Immature natural killer cell (primary cell): ENCODE measurements at regions not wholly inside any gene's neighbourhood (a gene's known extent, or its start where the extent isn't known, plus 50 kb on each side); places are given as distances from the start of the nearest gene placed in this dataset.
"Not testable (repeated sequence)": the region's sequence is repeated elsewhere in the genome, so short reads cannot be mapped to it uniquely, and the experiment has no call there.

Experiments used
- DNase-seq, 3 donors: peaks; one replicate each; pipeline ENCODE4 v3.0.0; 2022; ENCODE audit warnings: mixed read lengths in 1 of 3
- H3K27ac Mint-ChIP-seq, 6 donors: one replicate each; pipeline ENCODE4 v1.8.0; 2020; ENCODE audit warnings: mixed read lengths in 6 of 6, mild to moderate bottlenecking in 5 of 6, inconsistent platforms in 4 of 6, moderate library complexity in 3 of 6
- H3K27me3 Mint-ChIP-seq, 3 donors: one replicate each; pipeline ENCODE4 v1.8.0; 2020 to 2021; ENCODE audit warnings: low read depth in 3 of 3, mild to moderate bottlenecking in 3 of 3, mixed read lengths in 3 of 3, moderate library complexity in 3 of 3, inconsistent platforms in 1 of 3
- H3K36me3 Mint-ChIP-seq, 3 donors: one replicate each; pipeline ENCODE4 v1.8.0; 2020; ENCODE audit warnings: mixed read lengths in 3 of 3, inconsistent platforms in 2 of 3, mild to moderate bottlenecking in 2 of 3
- H3K4me1 Mint-ChIP-seq, 2 donors: one replicate each; pipeline ENCODE4 v1.8.0; 2020; ENCODE audit warnings: inconsistent platforms in 2 of 2, mild to moderate bottlenecking in 2 of 2, mixed read lengths in 2 of 2, moderate library complexity in 1 of 2
- H3K4me3 Mint-ChIP-seq, 5 donors: one replicate each; pipeline ENCODE4 v1.8.0; 2020; ENCODE audit warnings: mild to moderate bottlenecking in 5 of 5, mixed read lengths in 5 of 5, inconsistent platforms in 3 of 5, moderate library complexity in 3 of 5
- H3K9me3 Mint-ChIP-seq, 6 donors: one replicate each; pipeline ENCODE4 v1.8.0; 2020; ENCODE audit warnings: mild to moderate bottlenecking in 6 of 6, mixed read lengths in 6 of 6, inconsistent platforms in 4 of 6, moderate library complexity in 3 of 6

GRCh38 chr15:66629817-66630576, 64.2 kb upstream of the LCTL start:
- H3K4me3 Mint-ChIP-seq: no peak overlapping the region
- peaks cover 0 to 4% (median 3%) of the 10 kb centered on the region in 3 donors for H3K27me3 Mint-ChIP-seq
- H3K27ac Mint-ChIP-seq: no peak overlapping the region
- H3K4me1 Mint-ChIP-seq: no peaks in the 10 kb centered on the region
- DNase-seq: no peak
- no peaks in the 10 kb centered on the region for H3K36me3 Mint-ChIP-seq
- no peaks in the 10 kb centered on the region for H3K9me3 Mint-ChIP-seq

GRCh38 chr15:66630801-66631351, 65.1 kb upstream of the LCTL start:
- H3K4me1 Mint-ChIP-seq: no peaks in the 10 kb centered on the region
- H3K4me3 Mint-ChIP-seq: no peak overlapping the region
- DNase-seq: no peak
- H3K27me3 Mint-ChIP-seq: peaks cover 0 to 4% (median 3%) of the 10 kb centered on the region in 3 donors
- no peak overlapping the region for H3K27ac Mint-ChIP-seq
- H3K36me3 Mint-ChIP-seq: no peaks in the 10 kb centered on the region
- no peaks in the 10 kb centered on the region for H3K9me3 Mint-ChIP-seq

- no peaks in the 10 kb centered on the region for H3K9me3 Mint-ChIP-seq
- no peaks in the 10 kb centered on the region for H3K36me3 Mint-ChIP-seq
- no peak for DNase-seq
- H3K27ac Mint-ChIP-seq: no peak overlapping the region
- no peaks in the 10 kb centered on the region for H3K4me1 Mint-ChIP-seq
- peaks cover 0 to 4% (median 3%) of the 10 kb centered on the region in 3 donors for H3K27me3 Mint-ChIP-seq
- H3K4me3 Mint-ChIP-seq: no peak overlapping the region
These were observed 65.9 kb upstream of the LCTL start for GRCh38 chr15:66631616-66632263.

- Mint-ChIP-seq H3K9me3 (no peaks in the 10 kb centered on the region), H3K27me3 (peaks cover 0 to 4% (median 3%) of the 10 kb centered on the region in 3 donors), H3K27ac (no peak overlapping the region), H3K36me3 (no peaks in the 10 kb centered on the region), H3K4me3 (no peak overlapping the region), H3K4me1 (peaks cover 5 to 7% of the 10 kb centered on the region in 2 donors)
- DNase-seq: no peak
These were observed 67.5 kb upstream of the LCTL start for GRCh38 chr15:66633041-66633937.

DNA sequence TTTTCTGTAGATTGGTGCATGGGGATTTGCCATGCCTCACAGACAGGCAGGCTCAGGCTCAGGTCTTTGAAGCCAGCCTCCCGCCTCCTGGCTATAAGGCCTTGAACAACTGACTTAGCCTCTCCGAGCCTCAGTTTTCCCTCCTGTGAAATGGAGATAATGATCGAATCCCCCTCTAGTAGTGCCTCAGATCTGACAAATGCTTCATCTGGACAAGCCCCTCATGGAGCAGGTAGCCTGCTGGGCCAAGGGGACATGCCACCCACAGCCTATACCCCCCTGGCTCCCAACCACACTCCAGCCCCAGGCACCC, 68.1 kb upstream of the LCTL start:
- H3K4me1 Mint-ChIP-seq: peaks cover 10 to 12% of the 10 kb centered on the region in 2 donors
- DNase-seq: no peak
- H3K36me3 Mint-ChIP-seq: no peaks in the 10 kb centered on the region
- H3K9me3 Mint-ChIP-seq: no peaks in the 10 kb centered on the region
- no peak overlapping the region for H3K27ac Mint-ChIP-seq
- peaks cover 0 to 2% (median under 1%) of the 10 kb centered on the region in 3 donors for H3K27me3 Mint-ChIP-seq
- no peak overlapping the region for H3K4me3 Mint-ChIP-seq

- no peak for DNase-seq
- peaks cover 0 to 2% (median 0%) of the 10 kb centered on the region in 3 donors for H3K27me3 Mint-ChIP-seq
- no peak overlapping the region for H3K27ac Mint-ChIP-seq
- no peaks in the 10 kb centered on the region for H3K9me3 Mint-ChIP-seq
- peaks cover 12% of the 10 kb centered on the region in 2 donors for H3K4me1 Mint-ChIP-seq
- no peaks in the 10 kb centered on the region for H3K36me3 Mint-ChIP-seq
- H3K4me3 Mint-ChIP-seq: no peak overlapping the region
These were observed 67.5 kb upstream of the SMAD6 start for GRCh38 chr15:66634540-66634939.

DNA sequence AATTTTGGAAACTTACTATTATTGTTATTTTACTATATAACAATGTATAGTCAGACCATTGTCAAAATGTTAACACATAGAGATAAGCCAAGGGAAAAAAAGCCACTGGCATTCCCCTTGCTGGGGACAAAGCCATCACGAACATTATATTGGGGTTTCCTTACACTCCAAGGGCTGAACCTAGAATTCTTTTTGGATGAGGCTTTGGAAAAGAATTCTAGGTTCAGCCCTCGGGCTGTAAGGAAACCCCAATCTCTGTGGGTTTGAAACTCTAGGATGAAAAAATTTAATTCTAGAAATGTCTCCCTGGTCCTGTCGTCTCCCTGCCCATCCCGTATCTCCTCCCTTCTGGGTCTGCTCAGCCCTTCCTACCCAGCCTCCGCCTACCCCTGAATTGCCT, 67.0 kb upstream of the SMAD6 start:
- DNase-seq: no peak
- no peaks in the 10 kb centered on the region for H3K36me3 Mint-ChIP-seq
- peaks cover 0 to 2% (median 0%) of the 10 kb centered on the region in 3 donors for H3K27me3 Mint-ChIP-seq
- no peak overlapping the region for H3K27ac Mint-ChIP-seq
- peaks cover 12% of the 10 kb centered on the region in 2 donors for H3K4me1 Mint-ChIP-seq
- no peak overlapping the region for H3K4me3 Mint-ChIP-seq
- no peaks in the 10 kb centered on the region for H3K9me3 Mint-ChIP-seq

DNA sequence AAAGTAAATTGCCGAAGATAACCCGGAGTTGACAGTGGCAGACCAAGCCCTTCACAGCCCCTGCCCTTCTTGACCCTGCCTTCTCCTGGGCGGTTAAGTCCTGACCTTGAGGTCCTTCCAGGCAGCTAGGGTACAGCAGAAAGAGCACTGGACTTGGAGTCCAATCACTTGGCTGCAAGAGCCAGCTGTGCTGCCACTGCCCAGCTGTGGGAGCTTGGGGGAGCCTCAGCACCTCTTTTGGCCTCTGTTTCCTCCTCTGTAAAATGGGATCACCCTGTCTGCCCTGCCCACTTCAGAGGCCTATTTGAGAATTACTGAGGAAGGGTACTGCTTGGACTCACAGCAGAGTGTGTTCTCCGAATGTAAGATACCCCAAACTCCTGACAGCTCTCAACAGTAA, 66.2 kb upstream of the SMAD6 start:
- DNase-seq: no peak
- Mint-ChIP-seq H3K4me3 (no peak overlapping the region), H3K9me3 (no peaks in the 10 kb centered on the region), H3K27ac (no peak overlapping the region), H3K4me1 (peaks cover 12% of the 10 kb centered on the region in 2 donors), H3K27me3 (peaks cover 0 to 2% (median 0%) of the 10 kb centered on the region in 3 donors), H3K36me3 (no peaks in the 10 kb centered on the region)

DNA sequence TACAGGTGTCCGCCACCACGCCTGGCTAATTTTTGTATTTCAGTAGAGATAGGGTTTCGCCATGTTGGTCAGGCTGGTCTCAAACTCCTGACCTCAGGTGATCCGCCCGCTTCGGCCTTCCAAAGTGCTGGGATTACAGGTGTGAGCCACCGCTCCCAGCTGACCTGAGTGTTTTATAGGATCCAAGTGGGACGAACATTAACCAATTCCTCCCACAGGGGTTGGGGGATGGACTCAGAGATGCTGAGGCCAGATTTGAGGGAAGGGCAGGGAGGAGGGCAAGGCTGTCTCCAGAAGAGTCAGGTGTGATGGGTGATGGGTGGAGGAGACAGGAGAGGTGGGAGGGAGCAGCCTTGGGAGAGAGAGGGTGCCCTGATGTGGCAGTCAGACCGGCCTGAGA, 65.0 kb upstream of the SMAD6 start:
- not testable (repeated sequence) for H3K36me3 Mint-ChIP-seq, H3K27me3 Mint-ChIP-seq, H3K9me3 Mint-ChIP-seq, H3K27ac Mint-ChIP-seq, DNase-seq, H3K4me3 Mint-ChIP-seq
- peaks cover 12% of the 10 kb centered on the region in 2 donors for H3K4me1 Mint-ChIP-seq

DNA sequence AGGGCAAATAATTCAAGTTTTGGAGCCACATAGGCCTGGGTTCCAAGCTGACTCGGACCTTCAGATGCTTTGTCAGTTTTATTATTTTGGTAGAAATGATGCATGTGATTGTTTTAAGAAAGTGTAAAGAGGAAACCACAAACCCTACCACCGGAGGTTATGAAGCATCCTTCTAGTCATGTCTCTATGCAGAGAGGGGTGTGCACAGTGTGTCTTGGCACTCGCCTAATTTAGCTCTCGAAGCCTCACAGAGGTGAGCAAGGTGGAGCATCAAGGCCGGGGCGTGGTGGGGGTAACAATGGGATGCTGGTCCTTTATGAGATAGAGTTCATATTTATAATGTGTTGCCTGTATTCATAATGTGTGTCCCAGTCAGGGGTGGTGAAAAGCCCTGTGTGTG, 63.7 kb upstream of the SMAD6 start:
- H3K27ac Mint-ChIP-seq: peak overlapping the region in 4 of 6 donors; percentile 18 to 85 (median 49)
- H3K4me1 Mint-ChIP-seq: peaks cover 12% of the 10 kb centered on the region in 2 donors
- peak in 1 of 3 donors; percentile 12 for DNase-seq
- H3K9me3 Mint-ChIP-seq: no peaks in the 10 kb centered on the region
- H3K27me3 Mint-ChIP-seq: peaks cover 0 to 2% (median 0%) of the 10 kb centered on the region in 3 donors
- peak overlapping the region in 3 of 5 donors; percentile 1 to 65 (median 33) for H3K4me3 Mint-ChIP-seq
- H3K36me3 Mint-ChIP-seq: no peaks in the 10 kb centered on the region

DNA sequence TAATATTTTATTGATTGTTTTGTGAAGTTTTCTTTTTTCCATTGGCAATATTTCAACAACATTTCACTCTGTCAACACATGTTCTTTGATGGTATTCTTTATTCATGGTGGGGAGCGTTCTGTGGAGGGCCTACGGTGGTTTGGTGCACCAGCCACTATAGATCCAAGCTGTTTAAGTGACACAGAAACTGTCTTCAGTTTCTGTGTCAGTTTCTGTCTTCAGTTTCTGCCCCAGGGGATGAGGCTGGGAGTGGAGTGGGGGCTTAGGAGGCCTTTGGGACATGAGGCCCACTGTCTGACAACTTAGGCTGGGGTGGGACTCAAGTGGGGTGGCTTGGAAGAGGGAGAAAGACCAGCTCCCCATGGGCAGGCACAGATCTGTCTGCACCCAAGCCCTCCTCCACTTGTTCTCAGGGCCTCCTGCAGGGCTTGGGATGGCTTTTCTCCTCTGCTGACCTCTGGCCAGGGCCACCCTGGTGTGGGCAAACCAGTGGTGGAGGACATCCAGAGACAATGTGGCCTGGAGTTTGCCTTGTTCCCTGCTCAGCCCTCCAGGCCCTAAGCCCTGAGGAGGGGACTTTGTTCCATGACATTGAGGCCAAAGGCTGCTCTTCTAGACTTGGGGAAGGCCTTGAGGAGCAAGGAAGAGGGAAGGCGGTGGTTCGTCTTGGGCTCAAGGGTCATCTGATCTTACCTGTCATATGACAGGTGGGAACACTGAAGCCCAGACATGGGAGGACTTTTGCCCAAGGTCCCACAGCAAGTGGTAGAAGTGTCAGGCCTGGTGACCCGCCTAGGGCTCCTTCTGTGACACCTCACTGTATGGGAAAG, 60.3 kb upstream of the SMAD6 start:
- Mint-ChIP-seq H3K4me1 (peaks cover 12% of the 10 kb centered on the region in 2 donors), H3K27me3 (no peaks in the 10 kb centered on the region), H3K9me3 (no peaks in the 10 kb centered on the region), H3K27ac (no peak overlapping the region), H3K4me3 (no peak overlapping the region), H3K36me3 (no peaks in the 10 kb centered on the region)
- no peak for DNase-seq

- no peaks in the 10 kb centered on the region for H3K9me3 Mint-ChIP-seq
These were observed 59.5 kb upstream of the SMAD6 start for GRCh38 chr15:66642514-66642913.

GRCh38 chr15:66643033-66643432, 59.0 kb upstream of the SMAD6 start:
- Mint-ChIP-seq H3K27me3 (no peaks in the 10 kb centered on the region), H3K4me1 (peaks cover 8 to 10% of the 10 kb centered on the region in 2 donors), H3K36me3 (no peaks in the 10 kb centered on the region), H3K9me3 (no peaks in the 10 kb centered on the region), H3K27ac (no peak overlapping the region), H3K4me3 (no peak overlapping the region)
- no peak for DNase-seq

More at GRCh38 chr15:66642514-66642913, 59.5 kb upstream of the SMAD6 start:
- H3K27ac Mint-ChIP-seq: no peak overlapping the region
- H3K27me3 Mint-ChIP-seq: no peaks in the 10 kb centered on the region
- DNase-seq: no peak
- no peaks in the 10 kb centered on the region for H3K36me3 Mint-ChIP-seq
- no peak overlapping the region for H3K4me3 Mint-ChIP-seq
- H3K4me1 Mint-ChIP-seq: peaks cover 12% of the 10 kb centered on the region in 2 donors
